GM13977 (cell line): ENCODE measurements at regions not wholly inside any gene's neighbourhood (a gene's known extent, or its start where the extent isn't known, plus 50 kb on each side); places are given as distances from the start of the nearest gene placed in this dataset.

Source experiments
- DNase-seq: peaks from one replicate; pipeline ENCODE4 v3.0.0; 2012; ENCODE audit warnings: low spot score
- in situ Hi-C: fragments of 300-500 bp; cut with MboI; formaldehyde crosslinking; loops from one replicate; pipeline ENCODE4 v1.12.0; 2022; ENCODE audit warnings: low sequenced_read_pairs, low pct_unique_long_range_greater_than_20kb, mixed read lengths, inconsistent platforms; ENCODE audit not compliant: unreplicated experiment
- TF ChIP-seq, protein P1 (sequence below): IDR thresholded peaks from 2 replicates; pipeline ENCODE4 v1.5.1; 2012; ENCODE audit warnings: mild to moderate bottlenecking, control low read depth; ENCODE audit not compliant: insufficient read depth; ENCODE audit errors: extremely low read depth, missing control alignments

DNA sequence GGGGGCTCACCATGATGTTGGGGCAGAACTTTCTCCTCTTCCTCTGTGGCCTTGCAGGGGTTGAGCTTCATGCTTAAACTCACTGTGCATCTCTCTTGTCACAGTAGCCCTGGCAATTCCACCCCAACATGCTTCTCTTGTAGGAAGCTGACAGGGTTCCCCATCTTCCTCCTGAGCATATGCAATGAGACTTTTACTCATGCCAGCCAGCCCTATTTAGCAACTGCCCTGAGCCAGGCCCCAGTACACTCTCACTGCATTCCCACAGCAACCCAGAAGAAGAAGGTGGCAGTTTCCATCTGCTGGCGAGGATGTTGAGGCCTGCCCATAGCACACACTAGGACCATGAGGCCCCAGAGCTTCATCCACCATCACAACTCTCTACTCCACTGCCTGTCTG lies 72.2 kb upstream of the TEX51 start:
- TF ChIP-seq, protein P1, sequence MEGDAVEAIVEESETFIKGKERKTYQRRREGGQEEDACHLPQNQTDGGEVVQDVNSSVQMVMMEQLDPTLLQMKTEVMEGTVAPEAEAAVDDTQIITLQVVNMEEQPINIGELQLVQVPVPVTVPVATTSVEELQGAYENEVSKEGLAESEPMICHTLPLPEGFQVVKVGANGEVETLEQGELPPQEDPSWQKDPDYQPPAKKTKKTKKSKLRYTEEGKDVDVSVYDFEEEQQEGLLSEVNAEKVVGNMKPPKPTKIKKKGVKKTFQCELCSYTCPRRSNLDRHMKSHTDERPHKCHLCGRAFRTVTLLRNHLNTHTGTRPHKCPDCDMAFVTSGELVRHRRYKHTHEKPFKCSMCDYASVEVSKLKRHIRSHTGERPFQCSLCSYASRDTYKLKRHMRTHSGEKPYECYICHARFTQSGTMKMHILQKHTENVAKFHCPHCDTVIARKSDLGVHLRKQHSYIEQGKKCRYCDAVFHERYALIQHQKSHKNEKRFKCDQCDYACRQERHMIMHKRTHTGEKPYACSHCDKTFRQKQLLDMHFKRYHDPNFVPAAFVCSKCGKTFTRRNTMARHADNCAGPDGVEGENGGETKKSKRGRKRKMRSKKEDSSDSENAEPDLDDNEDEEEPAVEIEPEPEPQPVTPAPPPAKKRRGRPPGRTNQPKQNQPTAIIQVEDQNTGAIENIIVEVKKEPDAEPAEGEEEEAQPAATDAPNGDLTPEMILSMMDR: no peak
- no peak for DNase-seq
- in situ Hi-C loops: no loop called here

DNA sequence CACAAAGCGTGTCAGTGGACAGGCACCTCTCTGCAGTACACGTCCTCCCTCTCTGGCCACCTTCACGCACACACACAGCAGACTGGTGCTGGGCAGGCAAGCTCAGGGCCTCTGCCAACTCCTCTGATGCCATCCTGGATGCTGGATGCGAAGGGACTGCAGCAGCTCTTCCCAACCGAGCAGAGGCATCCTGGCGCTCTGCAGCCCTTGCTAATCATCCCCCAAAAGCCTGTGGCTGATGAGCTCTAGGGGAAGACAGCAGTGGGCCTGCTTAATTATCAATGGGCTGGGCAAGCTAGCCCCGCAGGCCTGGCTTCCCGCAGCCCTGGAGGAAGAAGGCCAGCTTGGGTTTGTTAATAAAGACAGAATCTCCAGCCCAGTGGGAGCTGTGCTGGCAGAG lies 71.3 kb upstream of the TEX51 start:
- no peak for DNase-seq
- in situ Hi-C loops: no loop called here
- TF ChIP-seq, protein P1: no peak

DNA sequence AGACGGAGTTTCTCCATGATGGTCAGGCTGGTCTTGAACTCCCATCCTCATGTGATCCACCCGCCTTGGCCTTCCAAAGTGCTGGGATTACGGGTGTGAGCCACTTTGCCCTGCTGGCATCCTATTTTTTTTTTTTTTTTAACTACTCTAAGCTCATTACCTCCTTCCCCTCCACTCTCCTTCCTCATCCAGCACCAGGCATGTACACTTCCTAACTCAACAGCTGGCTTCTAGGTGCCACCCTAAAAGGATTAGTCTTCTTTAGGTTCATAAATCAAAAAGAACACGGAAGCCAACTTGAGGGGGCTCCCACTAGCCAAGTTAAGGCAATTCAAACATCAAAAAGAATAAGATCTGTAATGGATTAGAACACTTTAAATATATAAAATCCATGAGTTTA lies 70.6 kb upstream of the TEX51 start:
- in situ Hi-C loops: no loop called here
- TF ChIP-seq, protein P1: no peak
- DNase-seq: no peak

DNA sequence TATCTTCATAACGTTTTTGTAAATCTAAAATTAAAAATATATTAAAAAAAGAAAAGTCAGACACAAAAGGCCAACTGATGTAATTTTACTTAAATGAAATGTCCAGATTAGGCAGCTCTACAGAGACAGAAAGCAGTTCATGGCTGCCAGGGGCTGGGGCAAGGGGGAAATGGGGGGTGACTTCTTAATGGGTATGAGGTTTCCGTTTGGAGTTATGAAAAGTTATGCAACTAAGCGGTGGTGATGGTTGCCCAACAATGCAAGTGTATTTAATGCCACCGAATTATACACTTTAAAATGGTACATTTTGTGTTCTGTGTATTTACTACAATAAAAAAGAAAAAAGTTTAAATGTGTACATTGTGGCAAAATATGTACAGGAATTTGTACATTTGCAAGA lies 70.2 kb upstream of the TEX51 start:
- in situ Hi-C loops: no loop called here
- TF ChIP-seq, protein P1: no peak
- no peak for DNase-seq

DNA sequence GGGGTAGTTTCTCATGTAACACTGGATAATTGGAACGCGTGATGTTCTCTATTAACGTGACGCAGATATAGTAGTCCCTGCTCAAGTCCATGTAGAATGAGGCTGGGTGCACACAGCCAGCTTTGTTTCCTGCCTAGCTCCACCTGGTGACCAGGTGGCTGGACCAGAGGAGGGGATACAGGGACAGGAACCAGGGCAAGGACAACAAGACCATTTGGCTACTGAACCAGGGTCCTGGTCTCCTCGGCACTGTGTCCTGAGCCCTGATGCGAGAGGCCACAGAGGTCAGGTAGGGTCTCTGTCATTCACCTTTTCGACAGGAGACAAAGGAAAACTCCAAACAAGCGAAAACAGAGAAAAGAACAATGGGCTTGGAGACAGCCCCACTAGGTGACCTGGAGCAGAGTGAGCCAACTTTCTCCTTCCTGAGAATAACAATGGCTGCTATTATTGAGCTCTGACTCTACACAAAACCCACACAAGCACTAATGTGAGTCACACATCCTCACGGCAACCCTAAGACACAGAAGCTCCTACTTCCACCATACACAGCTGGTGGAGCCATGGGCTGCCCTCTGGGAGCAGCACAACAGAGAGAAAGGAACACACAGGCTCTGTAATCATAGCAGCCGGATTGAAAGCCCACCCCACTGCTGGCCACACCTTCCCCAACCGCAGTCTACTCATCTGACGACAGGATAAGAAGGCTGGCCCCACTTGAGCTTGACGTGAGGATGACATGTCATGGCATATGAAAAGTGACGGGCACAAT lies 67.3 kb upstream of the TEX51 start:
- in situ Hi-C loops: no loop called here
- no peak for DNase-seq
- TF ChIP-seq, protein P1: no peak

DNA sequence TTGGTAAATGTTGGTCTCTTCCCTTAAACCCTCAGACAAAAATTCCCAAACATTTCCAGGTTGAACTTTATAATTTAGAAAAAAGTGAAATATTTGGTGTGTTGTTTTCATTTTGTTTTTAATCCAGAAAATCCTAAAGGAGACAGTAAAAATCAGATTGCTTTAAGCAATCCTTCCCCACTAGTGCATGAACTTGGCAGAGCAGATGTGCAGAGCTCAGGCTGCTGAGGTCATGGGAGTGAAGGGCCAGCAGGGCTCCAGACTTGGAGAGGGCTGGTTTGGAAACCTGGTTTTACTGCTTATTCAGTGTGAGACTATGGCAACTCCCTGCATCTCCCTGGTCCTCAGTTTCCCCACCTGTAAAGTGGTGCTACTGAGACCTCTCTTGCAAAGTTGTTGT lies 66.7 kb upstream of the TEX51 start:
- in situ Hi-C loops: no loop called here
- TF ChIP-seq, protein P1: no peak
- DNase-seq: no peak
